ENCODE measurements at regions not wholly inside any gene's neighbourhood (a gene's known extent, or its start where the extent isn't known, plus 50 kb on each side); places are given as distances from the start of the nearest gene placed in this dataset.
A peak's percentile ranks its signal among the peaks of the same experiment; 100 is the strongest.

DNA sequence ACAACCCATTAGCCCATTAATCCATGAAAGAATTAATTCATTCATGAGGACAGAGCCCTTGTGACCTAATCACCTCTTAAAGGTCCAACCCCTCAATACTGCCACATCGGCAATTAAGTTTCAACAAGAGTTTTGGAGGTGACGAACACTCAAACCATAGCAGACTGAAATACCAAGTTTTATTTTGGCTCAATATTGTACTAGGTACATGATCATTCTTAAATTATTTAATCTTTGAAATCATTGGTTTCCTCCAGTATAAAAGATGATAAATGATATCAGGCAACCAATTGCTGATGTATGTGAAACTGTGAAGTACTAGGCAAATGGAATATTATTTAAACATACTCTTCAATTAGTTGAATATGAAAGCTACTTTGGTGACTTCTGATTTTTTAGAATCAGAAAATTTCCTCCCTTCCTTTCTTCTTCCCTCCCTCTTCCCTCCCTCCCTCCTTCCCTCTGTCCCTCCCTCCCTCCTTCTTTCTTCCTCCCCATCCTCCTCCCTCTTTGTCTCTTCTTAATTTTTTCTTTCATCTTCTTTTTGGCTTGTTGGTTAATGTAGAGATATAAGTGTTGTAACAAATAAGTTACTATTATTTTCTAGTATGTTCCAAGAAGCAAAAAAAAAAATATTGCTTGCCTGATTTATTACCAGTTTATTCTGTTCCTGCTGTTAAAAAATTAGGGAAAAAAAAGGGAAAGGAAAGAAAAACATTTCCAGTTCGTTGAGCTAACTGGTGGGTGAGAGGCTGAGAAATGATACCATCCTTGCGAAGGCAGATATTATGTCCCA, 233.9 kb upstream of the ZNF217 start:
- peak overlapping the region; percentile 54 for H3K4me3 ChIP-seq (ENCODE audit: low read length)
- no peak for DNase-seq (ENCODE audit: low read depth)
- TF ChIP-seq, protein P1, sequence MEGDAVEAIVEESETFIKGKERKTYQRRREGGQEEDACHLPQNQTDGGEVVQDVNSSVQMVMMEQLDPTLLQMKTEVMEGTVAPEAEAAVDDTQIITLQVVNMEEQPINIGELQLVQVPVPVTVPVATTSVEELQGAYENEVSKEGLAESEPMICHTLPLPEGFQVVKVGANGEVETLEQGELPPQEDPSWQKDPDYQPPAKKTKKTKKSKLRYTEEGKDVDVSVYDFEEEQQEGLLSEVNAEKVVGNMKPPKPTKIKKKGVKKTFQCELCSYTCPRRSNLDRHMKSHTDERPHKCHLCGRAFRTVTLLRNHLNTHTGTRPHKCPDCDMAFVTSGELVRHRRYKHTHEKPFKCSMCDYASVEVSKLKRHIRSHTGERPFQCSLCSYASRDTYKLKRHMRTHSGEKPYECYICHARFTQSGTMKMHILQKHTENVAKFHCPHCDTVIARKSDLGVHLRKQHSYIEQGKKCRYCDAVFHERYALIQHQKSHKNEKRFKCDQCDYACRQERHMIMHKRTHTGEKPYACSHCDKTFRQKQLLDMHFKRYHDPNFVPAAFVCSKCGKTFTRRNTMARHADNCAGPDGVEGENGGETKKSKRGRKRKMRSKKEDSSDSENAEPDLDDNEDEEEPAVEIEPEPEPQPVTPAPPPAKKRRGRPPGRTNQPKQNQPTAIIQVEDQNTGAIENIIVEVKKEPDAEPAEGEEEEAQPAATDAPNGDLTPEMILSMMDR (conservative IDR thresholded peaks at IDR 0.05; ENCODE audit: low read length), result no peak

- TF ChIP-seq, protein P1 (conservative IDR thresholded peaks at IDR 0.05; ENCODE audit: low read length), result no peak
- H3K4me3 ChIP-seq (ENCODE audit: low read length), result no peak overlapping the region
- DNase-seq (ENCODE audit: low read depth), result no peak
Observed at GRCh38 chr20:53826597-53827291, 233.1 kb upstream of the ZNF217 start.

DNA sequence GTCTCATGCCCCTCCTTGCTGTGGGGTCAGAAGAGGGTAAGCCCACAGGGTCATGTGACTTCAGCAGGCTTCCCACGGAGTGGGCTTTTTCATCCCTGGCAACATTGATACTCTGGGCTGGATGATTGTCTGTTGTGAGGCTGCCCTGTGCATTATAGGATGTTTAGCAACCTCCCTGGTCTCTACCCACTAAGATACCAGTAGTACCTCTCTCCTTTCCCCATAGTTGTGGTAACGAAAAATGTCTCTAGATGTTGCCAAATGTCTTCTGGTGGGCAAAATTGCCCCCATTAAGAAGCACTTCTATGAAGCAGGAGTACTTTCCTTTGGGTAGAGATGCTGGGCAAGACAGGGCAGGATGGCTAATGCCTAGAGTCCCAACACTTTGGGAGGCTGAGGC, 232.5 kb upstream of the ZNF217 start:
- no peak overlapping the region for H3K4me3 ChIP-seq (ENCODE audit: low read length)
- TF ChIP-seq, protein P1 (conservative IDR thresholded peaks at IDR 0.05; ENCODE audit: low read length), result no peak
- DNase-seq (ENCODE audit: low read depth), result no peak

- TF ChIP-seq, protein P1 (conservative IDR thresholded peaks at IDR 0.05; ENCODE audit: low read length), result no peak
- DNase-seq (ENCODE audit: low read depth), result no peak
Observed at GRCh38 chr20:53825282-53825681, 231.6 kb upstream of the ZNF217 start.

GRCh38 chr20:53824779-53825178, 231.1 kb upstream of the ZNF217 start:
- no peak overlapping the region for H3K4me3 ChIP-seq (ENCODE audit: low read length)
- TF ChIP-seq, protein P1 (conservative IDR thresholded peaks at IDR 0.05; ENCODE audit: low read length), result no peak
- no peak for DNase-seq (ENCODE audit: low read depth)

More at GRCh38 chr20:53825282-53825681, 231.6 kb upstream of the ZNF217 start:
- no peak overlapping the region for H3K4me3 ChIP-seq (ENCODE audit: low read length)

GRCh38 chr20:53823121-53823764, 229.6 kb upstream of the ZNF217 start:
- no peak for DNase-seq (ENCODE audit: low read depth)
- no peak overlapping the region for H3K4me3 ChIP-seq (ENCODE audit: low read length)
- TF ChIP-seq, protein P1 (conservative IDR thresholded peaks at IDR 0.05; ENCODE audit: low read length), result no peak
